PC-9 (cell line): ENCODE measurements at regions not wholly inside any gene's neighbourhood (a gene's known extent, or its start where the extent isn't known, plus 50 kb on each side); places are given as distances from the start of the nearest gene placed in this dataset.

Source experiments
- BruUV-seq: library from RNA; stranded (reverse); fragments of 400-500 nt; replicated peaks from 2 replicates; lab custom pipeline; 2021; lab: Mats Ljungman, UMichigan
- CTCF ChIA-PET: fragments of 300-600 bp; sonication (Branson Sonifier 250); formaldehyde crosslinking; loops from one replicate; lab custom pipeline; 2022; ENCODE audit warnings: antibody characterized with exemption; lab: Charles Lee
- POLR2A ChIA-PET: fragments of 300-600 bp; sonication (Branson Sonifier 250); formaldehyde crosslinking; loops from one replicate; lab custom pipeline; 2022; ENCODE audit warnings: antibody characterized with exemption; ENCODE audit not compliant: unreplicated experiment; lab: Charles Lee
- DNase-seq, 2 experiments: peaks; one replicate each; pipeline versions ENCODE4 v3.0.0 to v3.0.0-alpha.2; 2015 to 2022; ENCODE audit warnings: mixed read lengths in 1 of 2
- H2AFZ ChIP-seq: fragments of 200-600 bp; sonication (generic); 2 replicates; pipeline ENCODE4 v1.8.1; 2017; ENCODE audit warnings: antibody characterized with exemption
- H3F3A ChIP-seq: fragments of 200-600 bp; sonication (generic); 2 replicates; pipeline ENCODE4 v1.8.1; 2017; ENCODE audit warnings: antibody characterized with exemption, mild to moderate bottlenecking, low read depth; ENCODE audit not compliant: insufficient read depth
- H3K27ac ChIP-seq: fragments of 200-600 bp; sonication (generic); 2 replicates; pipeline ENCODE4 v1.6.1; 2016; ENCODE audit warnings: mixed run types
- H3K27me3 ChIP-seq: fragments of 200-600 bp; sonication (generic); 2 replicates; pipeline ENCODE4 v1.6.1; 2016; ENCODE audit warnings: low read depth, mixed run types; ENCODE audit not compliant: insufficient read depth
- H3K36me3 ChIP-seq: fragments of 200-600 bp; sonication (generic); 2 replicates; pipeline ENCODE4 v1.6.1; 2016; ENCODE audit warnings: low read depth, mixed run types
- H3K4me1 ChIP-seq: fragments of 200-600 bp; sonication (generic); replicated peaks from 2 replicates; pipeline ENCODE4 v1.6.1; 2016; ENCODE audit warnings: mixed run types; ENCODE audit not compliant: insufficient read depth
- H3K4me2 ChIP-seq: fragments of 200-600 bp; sonication (generic); 2 replicates; pipeline ENCODE4 v1.6.1; 2017; ENCODE audit warnings: mixed run types
- H3K4me3 ChIP-seq: fragments of 200-600 bp; sonication (generic); 2 replicates; pipeline ENCODE4 v1.6.1; 2016; ENCODE audit warnings: mixed run types
- H3K79me2 ChIP-seq: fragments of 200-600 bp; sonication (generic); 2 replicates; pipeline ENCODE4 v1.6.1; 2017; ENCODE audit warnings: low read depth, mixed run types
- H3K9me2 ChIP-seq: fragments of 200-600 bp; sonication (generic); 2 replicates; pipeline ENCODE4 v1.8.1; 2017; ENCODE audit warnings: mild to moderate bottlenecking; ENCODE audit not compliant: insufficient read depth
- H3K9me3 ChIP-seq: fragments of 200-600 bp; sonication (generic); 2 replicates; pipeline ENCODE4 v1.8.1; 2016; ENCODE audit warnings: low read depth; ENCODE audit not compliant: insufficient read depth
- H4K20me1 ChIP-seq: fragments of 200-600 bp; sonication (generic); 2 replicates; pipeline ENCODE4 v1.8.1; 2017; ENCODE audit not compliant: insufficient read depth
- EZH2 ChIP-seq: fragments of 200-600 bp; sonication (generic); IDR thresholded peaks from 2 replicates; pipeline ENCODE4 v1.8.0; 2017; ENCODE audit warnings: antibody characterized with exemption, low read depth
- intact Hi-C: fragments of 100-400 bp; cut with micrococcal nuclease; formaldehyde crosslinking; loops from one replicate; pipeline ENCODE4 v1.10.0; 2022; ENCODE audit not compliant: unreplicated experiment
- TF ChIP-seq, protein P1 (sequence below): fragments of 200-600 bp; sonication (generic); conservative IDR thresholded peaks from 2 replicates; pipeline ENCODE4 v1.6.1; 2017; ENCODE audit warnings: mixed run types, antibody characterized with exemption, mild to moderate bottlenecking, moderate library complexity

DNA sequence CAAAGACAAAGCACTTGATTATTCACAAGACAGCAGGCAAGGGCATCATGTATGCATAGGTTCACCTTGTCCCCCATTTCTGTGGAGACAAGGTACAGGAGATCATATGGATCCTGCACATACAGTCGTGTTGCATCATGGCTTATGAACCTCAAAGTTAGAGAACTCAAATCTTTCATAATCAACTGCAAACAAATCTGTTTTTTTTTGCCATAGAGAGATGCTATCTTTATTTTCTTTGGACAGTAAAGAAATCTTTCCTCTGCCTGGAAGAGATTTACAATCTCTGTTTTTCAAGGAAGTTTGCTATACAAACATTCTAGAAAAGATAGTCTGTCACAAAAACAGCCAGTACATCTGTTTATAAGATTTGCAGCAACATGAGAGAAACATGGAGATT is 578.8 kb downstream of the ANKRD50 start:
- no peak for DNase-seq
- Histone ChIP-seq H3K4me2 (no peak overlapping the region), H3F3A (no peaks in the 10 kb centered on the region), H3K4me3 (no peak overlapping the region), H3K9me2 (no peaks in the 10 kb centered on the region), H3K4me1 (no peaks in the 10 kb centered on the region), H4K20me1 (no peaks in the 10 kb centered on the region), H3K36me3 (no peaks in the 10 kb centered on the region), H2AFZ (0 out of 2 replicates have a peak overlapping the region, but pooled peaks have one; percentile 39), H3K9me3 (peaks cover 7% of the 10 kb centered on the region; the same call in 1 of the 2 replicates), H3K27ac (no peak overlapping the region), H3K27me3 (no peaks in the 10 kb centered on the region), H3K79me2 (no peaks in the 10 kb centered on the region)
- no peak for TF ChIP-seq EZH2
- TF ChIP-seq, protein P1, sequence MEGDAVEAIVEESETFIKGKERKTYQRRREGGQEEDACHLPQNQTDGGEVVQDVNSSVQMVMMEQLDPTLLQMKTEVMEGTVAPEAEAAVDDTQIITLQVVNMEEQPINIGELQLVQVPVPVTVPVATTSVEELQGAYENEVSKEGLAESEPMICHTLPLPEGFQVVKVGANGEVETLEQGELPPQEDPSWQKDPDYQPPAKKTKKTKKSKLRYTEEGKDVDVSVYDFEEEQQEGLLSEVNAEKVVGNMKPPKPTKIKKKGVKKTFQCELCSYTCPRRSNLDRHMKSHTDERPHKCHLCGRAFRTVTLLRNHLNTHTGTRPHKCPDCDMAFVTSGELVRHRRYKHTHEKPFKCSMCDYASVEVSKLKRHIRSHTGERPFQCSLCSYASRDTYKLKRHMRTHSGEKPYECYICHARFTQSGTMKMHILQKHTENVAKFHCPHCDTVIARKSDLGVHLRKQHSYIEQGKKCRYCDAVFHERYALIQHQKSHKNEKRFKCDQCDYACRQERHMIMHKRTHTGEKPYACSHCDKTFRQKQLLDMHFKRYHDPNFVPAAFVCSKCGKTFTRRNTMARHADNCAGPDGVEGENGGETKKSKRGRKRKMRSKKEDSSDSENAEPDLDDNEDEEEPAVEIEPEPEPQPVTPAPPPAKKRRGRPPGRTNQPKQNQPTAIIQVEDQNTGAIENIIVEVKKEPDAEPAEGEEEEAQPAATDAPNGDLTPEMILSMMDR: no peak
- intact Hi-C loops: no loop called here
- no TSS peak for BruUV-seq
- CTCF ChIA-PET: no interaction called here
- POLR2A ChIA-PET: no interaction called here

DNA sequence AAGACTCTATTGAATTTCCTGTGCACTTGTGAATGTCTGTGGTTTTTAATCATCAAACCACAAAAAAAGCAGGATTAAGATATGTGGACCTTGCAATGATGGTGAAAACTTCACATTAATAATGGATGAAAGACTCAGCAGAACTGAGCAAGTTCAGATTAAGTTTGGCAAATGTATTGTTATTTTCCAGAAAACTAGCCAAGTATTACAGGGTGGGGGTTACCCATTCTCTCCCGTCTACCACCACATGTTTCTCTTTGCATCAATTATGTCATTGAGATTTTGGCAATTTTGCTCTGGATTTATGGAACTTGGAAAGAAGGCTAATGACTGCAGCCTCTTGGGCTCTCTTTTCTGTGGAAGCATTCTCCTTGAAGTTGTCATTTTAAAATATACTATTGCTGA is 577.1 kb downstream of the ANKRD50 start:
- no peaks in the 10 kb centered on the region for H3K27me3 ChIP-seq
- H3K36me3 ChIP-seq: no peaks in the 10 kb centered on the region
- peaks cover 7% of the 10 kb centered on the region; the same call in 1 of the 2 replicates for H3K9me3 ChIP-seq
- ChIA-PET CTCF (no interaction called here), POLR2A (no interaction called here)
- no peaks in the 10 kb centered on the region for H3K4me1 ChIP-seq
- H4K20me1 ChIP-seq: no peaks in the 10 kb centered on the region
- H3K4me2 ChIP-seq: no peak overlapping the region
- no peak for DNase-seq
- no peak overlapping the region for H3K27ac ChIP-seq
- H3K9me2 ChIP-seq: no peaks in the 10 kb centered on the region
- H3K4me3 ChIP-seq: no peak overlapping the region
- no TSS peak for BruUV-seq
- no peaks in the 10 kb centered on the region for H3K79me2 ChIP-seq
- H2AFZ ChIP-seq: no peak overlapping the region
- intact Hi-C loops: no loop called here
- H3F3A ChIP-seq: no peaks in the 10 kb centered on the region
- TF ChIP-seq EZH2: no peak
- TF ChIP-seq, protein P1: no peak

DNA sequence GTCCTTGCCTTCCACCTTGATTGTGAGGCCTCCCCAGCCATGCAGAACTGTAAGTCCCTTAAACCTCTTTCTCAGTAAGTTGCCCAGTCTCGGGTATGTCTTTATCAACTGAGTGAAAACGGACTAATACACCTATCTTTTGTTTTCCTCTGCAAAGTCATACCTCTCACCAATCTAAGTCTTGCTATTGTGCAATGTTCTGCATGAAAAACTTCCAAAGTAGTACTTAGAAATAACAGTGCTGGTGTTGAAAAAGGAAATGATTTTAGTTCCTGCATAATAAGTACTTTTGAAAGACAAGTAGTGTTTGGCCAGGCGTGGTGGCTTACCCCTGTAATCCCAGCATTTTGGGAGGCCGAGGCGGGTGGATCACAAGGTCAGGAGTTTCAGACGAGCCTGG is 573.5 kb downstream of the ANKRD50 start:
- no peak for DNase-seq
- H4K20me1 ChIP-seq: no peaks in the 10 kb centered on the region
- H3K36me3 ChIP-seq: no peaks in the 10 kb centered on the region
- intact Hi-C loops: no loop called here
- no peak overlapping the region; the same call in 1 of the 2 replicates for H2AFZ ChIP-seq
- no peaks in the 10 kb centered on the region for H3K79me2 ChIP-seq
- no peaks in the 10 kb centered on the region for H3K9me3 ChIP-seq
- H3K4me3 ChIP-seq: no peak overlapping the region
- ChIA-PET POLR2A (no interaction called here), CTCF (no interaction called here)
- TF ChIP-seq, protein P1: no peak
- no peak for TF ChIP-seq EZH2
- H3K4me1 ChIP-seq: no peaks in the 10 kb centered on the region
- H3K27ac ChIP-seq: no peak overlapping the region
- H3K4me2 ChIP-seq: no peak overlapping the region
- no peaks in the 10 kb centered on the region for H3F3A ChIP-seq
- no peaks in the 10 kb centered on the region for H3K27me3 ChIP-seq
- no TSS peak for BruUV-seq
- no peaks in the 10 kb centered on the region for H3K9me2 ChIP-seq
